ENCODE measurements at regions not wholly inside any gene's neighbourhood (a gene's known extent, or its start where the extent isn't known, plus 50 kb on each side); places are given as distances from the start of the nearest gene placed in this dataset.

DNA sequence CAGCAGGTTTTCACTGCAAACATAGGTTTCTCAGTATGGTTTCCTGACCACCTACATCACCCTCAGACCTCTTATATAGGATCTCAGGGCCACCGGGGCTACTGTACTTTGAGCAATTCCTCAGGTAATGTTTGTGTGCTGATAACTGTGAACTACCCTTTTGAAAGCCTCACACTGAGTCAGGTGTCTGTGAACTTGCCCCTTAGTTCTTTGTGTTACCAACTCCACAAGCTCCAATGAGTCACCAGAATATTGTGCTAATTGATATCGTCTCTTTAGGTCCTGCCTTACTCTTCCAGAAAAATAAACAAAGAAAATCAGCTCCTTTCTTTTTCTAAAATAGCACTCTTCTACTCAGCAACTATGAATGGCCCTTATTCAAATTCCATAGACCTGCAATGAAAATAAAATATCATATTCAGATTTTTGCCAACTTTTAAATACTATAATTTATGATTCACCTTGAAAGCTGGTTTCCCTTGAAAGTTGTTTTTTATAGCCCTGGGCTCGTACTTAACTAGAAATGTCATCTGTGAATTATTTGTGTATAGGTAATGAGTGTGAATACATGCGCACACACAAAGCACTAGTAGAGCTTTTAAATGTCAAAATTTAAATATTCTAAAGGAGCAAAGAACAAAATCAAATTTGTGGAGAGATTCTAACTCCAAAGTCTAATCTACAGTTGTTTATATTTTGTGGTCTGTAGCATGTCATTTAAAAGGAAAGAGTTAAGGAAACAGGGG lies 88.1 kb upstream of the WARS2 start:
- TF ChIP-seq, protein P1, sequence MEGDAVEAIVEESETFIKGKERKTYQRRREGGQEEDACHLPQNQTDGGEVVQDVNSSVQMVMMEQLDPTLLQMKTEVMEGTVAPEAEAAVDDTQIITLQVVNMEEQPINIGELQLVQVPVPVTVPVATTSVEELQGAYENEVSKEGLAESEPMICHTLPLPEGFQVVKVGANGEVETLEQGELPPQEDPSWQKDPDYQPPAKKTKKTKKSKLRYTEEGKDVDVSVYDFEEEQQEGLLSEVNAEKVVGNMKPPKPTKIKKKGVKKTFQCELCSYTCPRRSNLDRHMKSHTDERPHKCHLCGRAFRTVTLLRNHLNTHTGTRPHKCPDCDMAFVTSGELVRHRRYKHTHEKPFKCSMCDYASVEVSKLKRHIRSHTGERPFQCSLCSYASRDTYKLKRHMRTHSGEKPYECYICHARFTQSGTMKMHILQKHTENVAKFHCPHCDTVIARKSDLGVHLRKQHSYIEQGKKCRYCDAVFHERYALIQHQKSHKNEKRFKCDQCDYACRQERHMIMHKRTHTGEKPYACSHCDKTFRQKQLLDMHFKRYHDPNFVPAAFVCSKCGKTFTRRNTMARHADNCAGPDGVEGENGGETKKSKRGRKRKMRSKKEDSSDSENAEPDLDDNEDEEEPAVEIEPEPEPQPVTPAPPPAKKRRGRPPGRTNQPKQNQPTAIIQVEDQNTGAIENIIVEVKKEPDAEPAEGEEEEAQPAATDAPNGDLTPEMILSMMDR (IDR thresholded peaks at IDR 0.05): no peak
- TF ChIP-seq POLR2A (IDR thresholded peaks at IDR 0.05): no peak
- intact Hi-C loops (cut with DNase I): no loop called here
- peaks cover 0 to 8% (median 0%) of the 10 kb centered on the region in 12 donors for H3K4me1 ChIP-seq
- no peak for DNase-seq
- H3K36me3 ChIP-seq: no peaks in the 10 kb centered on the region
- H3K4me3 ChIP-seq: no peak overlapping the region
- no peaks in the 10 kb centered on the region for H3K27me3 ChIP-seq
- H3K27ac ChIP-seq: no peak overlapping the region
- no peaks in the 10 kb centered on the region for H3K9me3 ChIP-seq
- no peak for ATAC-seq
- 84 to 91% (median 89%) methylated on average over 4 of the region's 4 CpGs for WGBS, 4 donors

DNA sequence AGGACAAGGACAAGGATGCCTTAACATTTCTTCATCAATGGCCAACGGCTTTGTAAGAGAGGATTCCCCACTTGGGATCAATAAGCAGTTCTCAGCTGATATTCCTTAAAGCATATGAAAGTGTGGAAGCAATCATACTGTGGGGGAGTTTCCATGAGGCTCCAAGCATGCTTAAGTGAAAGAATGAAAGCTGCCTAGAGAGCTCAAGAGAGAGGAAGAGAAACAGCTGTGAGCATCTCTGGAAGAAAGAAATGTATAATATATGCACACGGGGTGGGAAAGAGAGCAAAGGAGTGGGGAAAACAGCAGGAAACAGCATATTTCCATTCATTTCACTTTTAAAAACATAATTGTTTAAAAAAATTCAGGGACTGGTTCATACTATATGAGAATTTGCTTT lies 94.7 kb upstream of the WARS2 start:
- no peak overlapping the region for H3K4me3 ChIP-seq
- no peak for ATAC-seq
- no peak overlapping the region for H3K27ac ChIP-seq
- DNase-seq: no peak
- no peaks in the 10 kb centered on the region for H3K4me1 ChIP-seq
- no peaks in the 10 kb centered on the region for H3K27me3 ChIP-seq
- H3K9me3 ChIP-seq: no peaks in the 10 kb centered on the region
- intact Hi-C loops (cut with DNase I): no loop called here
- WGBS, 4 donors: 68 to 82% (median 77%) methylated on average over 2 of the region's 2 CpGs
- TF ChIP-seq POLR2A (IDR thresholded peaks at IDR 0.05): no peak
- TF ChIP-seq, protein P1 (IDR thresholded peaks at IDR 0.05): no peak
- H3K36me3 ChIP-seq: peaks cover 0 to 4% (median 0%) of the 10 kb centered on the region in 9 donors

DNA sequence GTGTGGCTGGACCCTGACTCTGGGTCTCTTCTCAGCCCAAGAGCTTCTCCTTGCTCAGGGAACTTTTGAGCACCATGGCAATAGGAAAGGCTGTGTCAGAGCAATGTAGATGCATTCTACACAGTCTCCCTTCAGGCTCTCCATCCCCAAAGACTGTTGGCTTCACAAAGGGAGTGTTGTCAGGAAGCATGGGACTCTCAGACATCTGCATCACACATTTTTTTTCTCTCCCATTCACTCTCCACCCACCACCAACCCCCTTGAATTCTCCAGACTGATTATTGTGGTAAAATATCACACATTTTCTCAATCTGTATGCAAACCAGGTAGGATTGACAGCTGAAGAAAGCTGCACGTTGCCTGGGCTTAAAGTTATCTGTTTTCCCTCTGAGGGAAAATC lies 105.4 kb upstream of the WARS2 start:
- 49 to 82% (median 51%) methylated on average over 1 of the region's 1 CpG for WGBS, 4 donors
- H3K4me1 ChIP-seq: no peaks in the 10 kb centered on the region
- intact Hi-C loops (cut with DNase I): no loop called here
- no peak overlapping the region for H3K4me3 ChIP-seq
- TF ChIP-seq, protein P1 (IDR thresholded peaks at IDR 0.05): no peak
- no peak for TF ChIP-seq POLR2A (IDR thresholded peaks at IDR 0.05)
- DNase-seq (no peak), ATAC-seq (no peak)
- H3K27me3 ChIP-seq: no peaks in the 10 kb centered on the region
- no peaks in the 10 kb centered on the region for H3K9me3 ChIP-seq
- H3K36me3 ChIP-seq: no peaks in the 10 kb centered on the region
- H3K27ac ChIP-seq: no peak overlapping the region

DNA sequence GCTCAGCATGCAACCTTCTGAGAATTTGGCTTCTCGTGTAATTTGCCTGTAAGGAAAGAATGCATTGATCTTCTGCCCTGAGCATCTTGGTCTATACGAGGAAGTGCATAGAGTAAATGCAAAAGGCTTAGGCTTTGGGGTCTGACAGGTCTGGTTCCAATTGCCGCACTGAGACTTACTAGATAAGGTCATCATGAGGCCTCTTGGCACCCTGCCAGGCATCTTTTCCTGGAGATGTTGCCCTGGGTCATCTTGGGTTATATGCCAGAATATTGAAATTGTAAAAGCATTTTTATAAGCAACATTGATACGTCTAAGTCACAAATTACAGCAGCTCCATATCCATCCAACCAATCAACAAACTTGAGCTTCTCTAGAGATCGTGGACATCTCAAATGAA lies 108.8 kb upstream of the WARS2 start:
- 79 to 85% (median 80%) methylated on average over 5 of the region's 5 CpGs for WGBS, 4 donors
- Histone ChIP-seq H3K27ac (no peak overlapping the region), H3K4me3 (no peak overlapping the region), H3K4me1 (no peaks in the 10 kb centered on the region), H3K36me3 (no peaks in the 10 kb centered on the region), H3K9me3 (no peaks in the 10 kb centered on the region), H3K27me3 (no peaks in the 10 kb centered on the region)
- TF ChIP-seq POLR2A (IDR thresholded peaks at IDR 0.05): no peak
- TF ChIP-seq, protein P1 (IDR thresholded peaks at IDR 0.05): no peak
- ATAC-seq (no peak), DNase-seq (no peak)
- intact Hi-C loops (cut with DNase I): no loop called here
